ENCODE measurements at regions not wholly inside any gene's neighbourhood (a gene's known extent, or its start where the extent isn't known, plus 50 kb on each side); places are given as distances from the start of the nearest gene placed in this dataset.

- DNase-seq (ENCODE audit: low read depth), result no peak
- in situ Hi-C loops (cut with HindIII; ENCODE audit: low sequenced_read_pairs), result no loop called here
- TF ChIP-seq CTCF (IDR thresholded peaks at IDR 0.05; ENCODE audit: low read depth, low read length, missing control alignments), result no peak
- H3K4me3 ChIP-seq (ENCODE audit: low read depth, low read length), result no peak overlapping the region
Measured at GRCh38 chr3:72336821-72337479, 511.3 kb downstream of the SHQ1 start.

- in situ Hi-C loops (cut with HindIII; ENCODE audit: low sequenced_read_pairs), result no loop called here
- no peak overlapping the region for H3K4me3 ChIP-seq (ENCODE audit: low read depth, low read length)
- no peak for TF ChIP-seq CTCF (IDR thresholded peaks at IDR 0.05; ENCODE audit: low read depth, low read length, missing control alignments)
- no peak for DNase-seq (ENCODE audit: low read depth)
Measured at GRCh38 chr3:72336114-72336651, 512.1 kb downstream of the SHQ1 start.

- TF ChIP-seq CTCF (IDR thresholded peaks at IDR 0.05; ENCODE audit: low read depth, low read length, missing control alignments), result no peak
- in situ Hi-C loops (cut with HindIII; ENCODE audit: low sequenced_read_pairs), result no loop called here
- H3K4me3 ChIP-seq (ENCODE audit: low read depth, low read length), result no peak overlapping the region
- no peak for DNase-seq (ENCODE audit: low read depth)
Measured at GRCh38 chr3:72335458-72336095, 512.7 kb downstream of the SHQ1 start.

- in situ Hi-C loops (cut with HindIII; ENCODE audit: low sequenced_read_pairs), result no loop called here
- no peak for TF ChIP-seq CTCF (IDR thresholded peaks at IDR 0.05; ENCODE audit: low read depth, low read length, missing control alignments)
- no peak for DNase-seq (ENCODE audit: low read depth)
- no peak overlapping the region for H3K4me3 ChIP-seq (ENCODE audit: low read depth, low read length)
Measured at GRCh38 chr3:72334681-72335457, 513.4 kb downstream of the SHQ1 start.

GRCh38 chr3:72332689-72333088 lies 515.6 kb downstream of the SHQ1 start:
- no peak for TF ChIP-seq CTCF (IDR thresholded peaks at IDR 0.05; ENCODE audit: low read depth, low read length, missing control alignments)
- no peak for DNase-seq (ENCODE audit: low read depth)
- H3K4me3 ChIP-seq (ENCODE audit: low read depth, low read length), result no peak overlapping the region
- in situ Hi-C loops (cut with HindIII; ENCODE audit: low sequenced_read_pairs), result no loop called here

- no peak for TF ChIP-seq CTCF (IDR thresholded peaks at IDR 0.05; ENCODE audit: low read depth, low read length, missing control alignments)
- DNase-seq (ENCODE audit: low read depth), result no peak
- in situ Hi-C loops (cut with HindIII; ENCODE audit: low sequenced_read_pairs), result no loop called here
- H3K4me3 ChIP-seq (ENCODE audit: low read depth, low read length), result no peak overlapping the region
Measured at GRCh38 chr3:72332036-72332435, 516.2 kb downstream of the SHQ1 start.
